ENCODE measurements at regions not wholly inside any gene's neighbourhood (a gene's known extent, or its start where the extent isn't known, plus 50 kb on each side); places are given as distances from the start of the nearest gene placed in this dataset.
"Not testable (repeated sequence)": the region's sequence is repeated elsewhere in the genome, so short reads cannot be mapped to it uniquely, and the experiment has no call there.

DNA sequence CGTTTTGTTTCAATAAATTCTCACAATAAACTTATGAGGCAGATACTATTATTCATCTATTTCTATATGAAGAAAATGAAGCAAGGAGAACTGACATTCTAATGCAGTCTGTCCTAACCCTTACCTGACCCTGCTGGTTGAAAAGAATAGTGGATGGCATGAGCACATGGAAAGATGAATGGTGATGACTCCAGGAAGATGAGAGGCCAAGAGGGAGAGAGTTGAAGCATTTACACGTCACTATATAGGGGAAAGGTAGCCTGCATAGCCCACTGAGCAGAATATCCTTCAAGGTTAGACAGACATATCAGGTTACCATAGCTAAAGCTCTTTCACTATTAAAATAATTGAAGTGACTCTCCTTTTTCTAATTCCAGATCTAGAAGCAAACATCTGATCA lies 163.9 kb upstream of the CDK1 start:
- no peak for DNase-seq

- no peak for DNase-seq
Measured at GRCh38 chr10:60613434-60613833, 164.8 kb upstream of the CDK1 start.

- DNase-seq: peak; percentile 22
Measured at GRCh38 chr10:60611291-60611747, 167.0 kb upstream of the CDK1 start.

- no peak for DNase-seq
Measured at GRCh38 chr10:60607372-60607771, 170.9 kb upstream of the CDK1 start.

DNA sequence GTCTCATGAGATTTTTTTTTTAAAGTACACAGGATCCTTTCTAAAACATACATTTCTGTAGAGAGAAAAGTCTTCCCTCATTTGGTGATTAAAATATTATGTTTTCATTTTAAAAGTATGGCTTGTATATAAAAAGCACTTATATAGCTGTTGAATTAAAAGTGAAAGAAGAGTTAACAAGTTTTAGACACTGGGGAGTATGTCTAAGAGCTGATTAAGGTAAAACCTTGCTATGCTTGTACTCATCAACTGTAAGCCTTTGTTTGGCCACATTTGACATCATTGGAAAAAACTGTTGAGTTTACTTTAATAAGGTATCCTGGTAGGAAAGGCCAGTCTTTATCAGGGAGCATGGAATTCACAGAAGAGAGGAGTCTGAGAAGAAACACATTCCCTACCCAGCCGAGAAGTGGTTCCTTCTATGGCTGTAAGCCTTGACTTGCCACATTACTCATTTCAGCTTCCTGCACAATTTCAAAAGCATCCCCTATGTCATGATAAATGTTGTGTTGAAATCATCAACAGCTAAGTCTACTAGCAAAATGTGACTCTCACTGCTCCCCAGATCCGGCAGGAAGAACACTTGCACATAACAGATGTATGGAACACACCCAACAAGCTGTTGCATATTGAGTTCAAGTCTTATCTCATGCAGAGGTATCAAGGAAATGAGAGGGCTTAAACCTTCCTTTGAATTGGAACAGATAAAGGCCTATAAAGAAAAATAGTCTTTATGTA lies 171.8 kb upstream of the CDK1 start:
- DNase-seq: no peak

GRCh38 chr10:60605476-60605875 lies 172.8 kb upstream of the CDK1 start:
- DNase-seq: no peak

- no peak for DNase-seq
Measured at GRCh38 chr10:60604342-60604741, 173.9 kb upstream of the CDK1 start.

GRCh38 chr10:60597513-60597912 lies 180.8 kb upstream of the CDK1 start:
- DNase-seq: no peak

- no peak for DNase-seq
Measured at GRCh38 chr10:60595852-60596251, 182.4 kb upstream of the CDK1 start.

- no peak for DNase-seq
Measured at GRCh38 chr10:60594476-60595051, 183.7 kb upstream of the CDK1 start.

GRCh38 chr10:60591119-60591518 lies 187.2 kb upstream of the CDK1 start:
- DNase-seq: no peak

GRCh38 chr10:60589376-60589775 lies 188.9 kb upstream of the CDK1 start:
- DNase-seq: no peak

DNA sequence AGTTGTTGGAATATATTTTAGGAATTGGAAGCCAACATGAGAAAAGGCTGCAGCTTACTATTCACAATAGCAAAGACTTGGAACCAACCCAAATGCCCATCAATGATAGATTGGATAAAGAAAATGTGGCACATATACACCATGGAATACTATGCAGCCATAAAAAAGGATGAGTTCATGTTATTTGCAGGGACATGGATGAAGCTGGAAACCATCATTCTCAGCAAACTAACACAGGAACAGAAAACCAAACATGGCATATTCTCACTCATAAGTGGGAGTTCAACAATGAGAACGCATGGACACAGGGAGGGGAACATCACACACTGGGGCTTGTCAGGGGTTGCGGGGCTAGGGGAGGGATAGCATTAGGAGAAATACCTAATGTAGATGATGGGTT lies 192.1 kb upstream of the ANK3 start:
- DNase-seq: not testable (repeated sequence)

- no peak for DNase-seq
Measured at GRCh38 chr10:60578217-60578616, 188.5 kb upstream of the ANK3 start.

GRCh38 chr10:60576130-60577069 lies 186.7 kb upstream of the ANK3 start:
- DNase-seq: no peak

GRCh38 chr10:60575105-60575504 lies 185.4 kb upstream of the ANK3 start:
- DNase-seq: no peak

DNA sequence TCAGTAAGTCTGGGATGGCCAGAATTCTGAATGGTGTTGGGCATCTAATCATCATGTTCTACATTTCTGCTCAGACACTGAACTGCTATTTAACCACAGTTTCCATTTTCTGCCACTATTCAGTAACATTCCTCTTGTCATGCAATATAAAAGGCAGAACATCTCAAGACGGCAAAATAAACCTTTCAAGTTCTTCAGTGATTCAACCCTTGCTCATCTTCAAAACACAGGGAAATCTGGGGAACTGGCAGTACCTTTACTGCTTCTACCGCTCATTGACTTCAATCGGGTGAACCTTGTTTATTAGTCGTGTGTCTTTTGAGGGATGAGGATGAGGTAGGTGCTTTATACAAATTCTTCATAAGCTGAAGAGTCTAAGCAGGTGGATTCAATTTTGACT lies 184.7 kb upstream of the ANK3 start:
- DNase-seq: no peak

DNA sequence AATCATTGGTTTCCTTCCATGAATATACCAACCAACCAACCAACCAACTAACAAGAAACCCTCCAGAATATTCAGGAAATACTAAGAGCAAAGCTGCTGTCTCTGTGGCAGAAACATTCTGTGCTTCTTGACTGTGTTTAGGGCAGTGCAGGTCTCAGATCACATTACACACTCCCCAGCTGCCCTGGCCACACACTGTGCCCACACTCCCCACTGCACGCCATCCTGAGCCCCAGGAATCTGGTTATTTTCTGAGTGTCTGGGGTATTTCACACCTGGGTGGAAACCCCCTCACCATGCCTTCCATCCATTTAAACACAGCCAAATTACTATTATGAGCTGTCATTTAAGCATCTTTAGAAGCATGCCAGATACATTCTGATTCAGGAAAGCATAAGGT lies 183.7 kb upstream of the ANK3 start:
- DNase-seq: no peak

GRCh38 chr10:60572511-60573194 lies 183.0 kb upstream of the ANK3 start:
- peak; percentile 4 for DNase-seq

- no peak for DNase-seq
Measured at GRCh38 chr10:60570896-60571295, 181.2 kb upstream of the ANK3 start.

DNA sequence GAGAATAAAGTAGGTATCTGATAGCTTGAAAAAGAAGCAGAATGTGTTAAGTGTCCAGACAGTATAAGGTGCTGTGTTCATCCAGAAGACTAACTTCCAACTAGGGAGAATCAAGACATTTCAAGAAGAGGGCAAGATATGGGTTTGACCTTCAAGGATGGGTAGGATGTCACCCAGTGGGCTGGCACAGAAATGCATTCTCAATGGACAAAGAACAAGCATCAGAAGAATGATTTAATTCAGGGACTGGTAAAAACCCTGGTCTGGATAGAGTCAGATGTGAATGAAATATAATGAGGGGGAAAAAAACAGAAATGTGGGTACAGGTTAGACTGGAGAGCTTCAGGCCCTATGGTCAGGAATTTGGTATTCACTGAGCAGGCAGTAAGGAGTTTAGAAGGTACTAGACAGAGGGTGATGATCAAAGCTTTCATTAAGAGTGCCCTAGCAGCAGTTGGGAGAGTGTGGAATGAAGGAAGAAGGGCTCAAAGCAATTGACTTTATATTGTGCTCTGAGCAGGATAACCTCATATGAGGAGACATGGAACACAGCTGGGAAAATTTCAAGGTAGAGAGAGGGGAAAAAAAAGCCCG lies 180.7 kb upstream of the ANK3 start:
- no peak for DNase-seq

- no peak for DNase-seq
Measured at GRCh38 chr10:60569681-60570080, 180.0 kb upstream of the ANK3 start.
